MM.1S (cell line): ENCODE measurements at regions not wholly inside any gene's neighbourhood (a gene's known extent, or its start where the extent isn't known, plus 50 kb on each side); places are given as distances from the start of the nearest gene placed in this dataset.

ENCODE experiments used
- DNase-seq: peaks from one replicate; pipeline ENCODE4 v3.0.0-alpha.2; 2015
- H2AFZ ChIP-seq: fragments of 300-600 bp; sonication (generic); 2 replicates; pipeline ENCODE4 v1.6.0; 2016; ENCODE audit warnings: antibody characterized with exemption, low read length
- H3F3A ChIP-seq: fragments of 300-600 bp; sonication (generic); 2 replicates; pipeline ENCODE4 v1.6.1; 2016; ENCODE audit warnings: mild to moderate bottlenecking, antibody characterized with exemption, low read length, moderate library complexity, mixed read lengths; ENCODE audit not compliant: insufficient read depth
- H3K27ac ChIP-seq: fragments of 300-600 bp; sonication (generic); 2 replicates; pipeline ENCODE4 v1.5.1; 2016; ENCODE audit warnings: mild to moderate bottlenecking, low read length
- H3K27me3 ChIP-seq: fragments of 300-600 bp; sonication (generic); replicated peaks from 2 replicates; pipeline ENCODE4 v1.6.0; 2016; ENCODE audit warnings: low read length; ENCODE audit not compliant: insufficient read depth
- H3K36me3 ChIP-seq: fragments of 300-600 bp; sonication (generic); replicated peaks from 2 replicates; pipeline ENCODE4 v1.6.1; 2016; ENCODE audit warnings: mild to moderate bottlenecking, low read length, mixed read lengths; ENCODE audit not compliant: insufficient read depth
- H3K4me1 ChIP-seq: fragments of 300-600 bp; sonication (generic); 2 replicates; pipeline ENCODE4 v1.6.1; 2016; ENCODE audit warnings: low read length, mixed read lengths
- H3K4me2 ChIP-seq: fragments of 300-600 bp; sonication (generic); 2 replicates; pipeline ENCODE4 v1.6.0; 2016; ENCODE audit warnings: low read depth, low read length
- H3K4me3 ChIP-seq: fragments of 300-600 bp; sonication (generic); 2 replicates; pipeline ENCODE4 v1.5.1; 2016; ENCODE audit warnings: low read length, mixed read lengths
- H3K79me2 ChIP-seq: fragments of 300-600 bp; sonication (generic); 2 replicates; pipeline ENCODE4 v1.6.1; 2016; ENCODE audit warnings: mixed run types, low read length, mixed read lengths
- H3K9ac ChIP-seq: fragments of 300-600 bp; sonication (generic); 2 replicates; pipeline ENCODE4 v1.6.1; 2016; ENCODE audit warnings: low read length, mixed read lengths
- H3K9me2 ChIP-seq: fragments of 300-600 bp; sonication (generic); replicated peaks from 2 replicates; pipeline ENCODE4 v1.6.1; 2016; ENCODE audit warnings: mild to moderate bottlenecking, low read length, mixed read lengths; ENCODE audit not compliant: insufficient read depth
- H3K9me3 ChIP-seq: fragments of 300-600 bp; sonication (generic); replicated peaks from 2 replicates; pipeline ENCODE4 v1.6.1; 2016; ENCODE audit warnings: mild to moderate bottlenecking, low read length, mixed read lengths; ENCODE audit not compliant: insufficient read depth
- H4K20me1 ChIP-seq: fragments of 300-600 bp; sonication (generic); 2 replicates; pipeline ENCODE4 v1.6.1; 2016; ENCODE audit warnings: mild to moderate bottlenecking, low read length, moderate library complexity, mixed read lengths; ENCODE audit not compliant: insufficient read depth
- CTCF ChIP-seq: fragments of 300-600 bp; sonication (generic); IDR thresholded peaks from 2 replicates; pipeline ENCODE4 v1.5.1; 2016; ENCODE audit warnings: antibody characterized with exemption, low read length, mixed read lengths
- EZH2 ChIP-seq: fragments of 300-600 bp; sonication (generic); optimal IDR thresholded peaks from 2 replicates; pipeline ENCODE3; 2017; ENCODE audit warnings: low read depth, mild to moderate bottlenecking, antibody characterized with exemption, low read length, mixed read lengths
- EZH2phosphoT487 ChIP-seq: fragments of 300-600 bp; sonication (generic); IDR thresholded peaks from 2 replicates; pipeline ENCODE4 v1.6.1; 2018; ENCODE audit warnings: antibody characterized with exemption, low read length

GRCh38 chr5:175603987-175604739, 53.7 kb upstream of the HRH2 start:
- no peaks in the 10 kb centered on the region for H3K9me2 ChIP-seq
- H3K4me2 ChIP-seq: no peak overlapping the region
- no peak overlapping the region for H2AFZ ChIP-seq
- H3K4me3 ChIP-seq: no peak overlapping the region
- H3F3A ChIP-seq: 0 out of 2 replicates have a peak, but pooled peaks cover 3% of the 10 kb centered on the region
- TF ChIP-seq CTCF: no peak
- no peak for TF ChIP-seq EZH2
- no peak for TF ChIP-seq EZH2phosphoT487
- H3K27ac ChIP-seq: no peak overlapping the region
- H3K27me3 ChIP-seq: no peaks in the 10 kb centered on the region
- H3K79me2 ChIP-seq: no peaks in the 10 kb centered on the region
- no peak for DNase-seq
- H3K9me3 ChIP-seq: no peaks in the 10 kb centered on the region
- no peaks in the 10 kb centered on the region for H4K20me1 ChIP-seq
- no peaks in the 10 kb centered on the region for H3K36me3 ChIP-seq
- H3K9ac ChIP-seq: no peak overlapping the region
- H3K4me1 ChIP-seq: peaks cover 9% of the 10 kb centered on the region

- no peak overlapping the region for H3K27ac ChIP-seq
- H3K27me3 ChIP-seq: no peaks in the 10 kb centered on the region
- 0 out of 2 replicates have a peak, but pooled peaks cover 3% of the 10 kb centered on the region for H3F3A ChIP-seq
- no peaks in the 10 kb centered on the region for H3K9me2 ChIP-seq
- no peak overlapping the region for H3K4me3 ChIP-seq
- TF ChIP-seq CTCF (no peak), EZH2 (no peak), EZH2phosphoT487 (no peak)
- H4K20me1 ChIP-seq: no peaks in the 10 kb centered on the region
- peaks cover 9% of the 10 kb centered on the region for H3K4me1 ChIP-seq
- H3K9ac ChIP-seq: no peak overlapping the region
- no peaks in the 10 kb centered on the region for H3K79me2 ChIP-seq
- H3K4me2 ChIP-seq: no peak overlapping the region; the same call in 1 of the 2 replicates
- peak; percentile 34 for DNase-seq
- H3K9me3 ChIP-seq: no peaks in the 10 kb centered on the region
- H2AFZ ChIP-seq: no peak overlapping the region
- H3K36me3 ChIP-seq: no peaks in the 10 kb centered on the region
Measured at GRCh38 chr5:175606409-175606808, 51.5 kb upstream of the HRH2 start.
